ENCODE measurements at regions not wholly inside any gene's neighbourhood (a gene's known extent, or its start where the extent isn't known, plus 50 kb on each side); places are given as distances from the start of the nearest gene placed in this dataset.

- no peak for TF ChIP-seq CTCF (IDR thresholded peaks at IDR 0.05)
- no peaks in the 10 kb centered on the region for H3K36me3 ChIP-seq
- H3K4me1 ChIP-seq, result no peaks in the 10 kb centered on the region
Observed at GRCh38 chrY:8809076-8809475, 528.2 kb upstream of the TSPY4 start.

GRCh38 chrY:8814143-8814542 lies 523.1 kb upstream of the TSPY4 start:
- H3K4me1 ChIP-seq, result no peaks in the 10 kb centered on the region
- no peaks in the 10 kb centered on the region for H3K27me3 ChIP-seq
- H3K27ac ChIP-seq, result no peak overlapping the region
- H3K9me3 ChIP-seq, result no peaks in the 10 kb centered on the region
- DNase-seq, result no peak
- TF ChIP-seq CTCF (IDR thresholded peaks at IDR 0.05), result no peak
- no peak overlapping the region for H3K4me3 ChIP-seq
- no peaks in the 10 kb centered on the region for H3K36me3 ChIP-seq
- intact Hi-C loops (cut with DNase I; ENCODE audit: low total_unique reads), result no loop called here

More at GRCh38 chrY:8809076-8809475, 528.2 kb upstream of the TSPY4 start:
- Histone ChIP-seq H3K27me3 (no peaks in the 10 kb centered on the region), H3K9me3 (no peaks in the 10 kb centered on the region), H3K4me3 (no peak overlapping the region), H3K27ac (no peak overlapping the region)
- no peak for DNase-seq
- intact Hi-C loops (cut with DNase I; ENCODE audit: low total_unique reads), result no loop called here

- TF ChIP-seq CTCF (IDR thresholded peaks at IDR 0.05), result no peak
- intact Hi-C loops (cut with DNase I; ENCODE audit: low total_unique reads), result no loop called here
- Histone ChIP-seq H3K27me3 (no peaks in the 10 kb centered on the region), H3K9me3 (no peaks in the 10 kb centered on the region), H3K27ac (no peak overlapping the region), H3K36me3 (no peaks in the 10 kb centered on the region), H3K4me1 (no peaks in the 10 kb centered on the region), H3K4me3 (no peak overlapping the region)
- DNase-seq, result no peak
Observed at GRCh38 chrY:8815616-8816015, 521.6 kb upstream of the TSPY4 start.

GRCh38 chrY:8820032-8820431 lies 517.2 kb upstream of the TSPY4 start:
- intact Hi-C loops (cut with DNase I; ENCODE audit: low total_unique reads), result no loop called here

GRCh38 chrY:8821106-8821505 lies 516.2 kb upstream of the TSPY4 start:
- Histone ChIP-seq H3K9me3 (no peaks in the 10 kb centered on the region), H3K27me3 (no peaks in the 10 kb centered on the region), H3K4me3 (no peak overlapping the region), H3K36me3 (no peaks in the 10 kb centered on the region), H3K4me1 (no peaks in the 10 kb centered on the region), H3K27ac (no peak overlapping the region)
- intact Hi-C loops (cut with DNase I; ENCODE audit: low total_unique reads), result no loop called here
- DNase-seq, result no peak
- TF ChIP-seq CTCF (IDR thresholded peaks at IDR 0.05), result no peak

More at GRCh38 chrY:8820032-8820431, 517.2 kb upstream of the TSPY4 start:
- DNase-seq, result no peak
- no peaks in the 10 kb centered on the region for H3K4me1 ChIP-seq
- TF ChIP-seq CTCF (IDR thresholded peaks at IDR 0.05), result no peak
- no peak overlapping the region for H3K27ac ChIP-seq
- no peaks in the 10 kb centered on the region for H3K9me3 ChIP-seq
- H3K4me3 ChIP-seq, result no peak overlapping the region
- H3K27me3 ChIP-seq, result no peaks in the 10 kb centered on the region
- H3K36me3 ChIP-seq, result no peaks in the 10 kb centered on the region

GRCh38 chrY:8852278-8852677 lies 485.0 kb upstream of the TSPY4 start:
- H3K36me3 ChIP-seq, result no peaks in the 10 kb centered on the region
- intact Hi-C loops (cut with DNase I; ENCODE audit: low total_unique reads), result no loop called here

More at GRCh38 chrY:8852278-8852677, 485.0 kb upstream of the TSPY4 start:
- TF ChIP-seq CTCF (IDR thresholded peaks at IDR 0.05), result no peak
- DNase-seq, result no peak
- Histone ChIP-seq H3K9me3 (no peaks in the 10 kb centered on the region), H3K4me1 (no peaks in the 10 kb centered on the region), H3K27ac (no peak overlapping the region), H3K27me3 (no peaks in the 10 kb centered on the region), H3K4me3 (no peak overlapping the region)
